Endothelial cell of umbilical vein (primary cell): ENCODE measurements at regions not wholly inside any gene's neighbourhood (a gene's known extent, or its start where the extent isn't known, plus 50 kb on each side); places are given as distances from the start of the nearest gene placed in this dataset.

Experiments used
- BruUV-seq: library from RNA; stranded (reverse); fragments of 400-500 nt; replicated peaks from 2 replicates; lab custom pipeline; 2021; lab: Mats Ljungman, UMichigan
- CTCF ChIA-PET: fragments of 300-600, 350-600 bp; sonication (Branson Sonifier 250); formaldehyde crosslinking; loops from one replicate; lab custom pipeline; 2021; ENCODE audit warnings: antibody characterized with exemption, inconsistent platforms; lab: Charles Lee
- POLR2A ChIA-PET: fragments of 300-600, 350-600 bp; sonication (Branson Sonifier 250); formaldehyde crosslinking; loops from one replicate; lab custom pipeline; 2021; ENCODE audit warnings: antibody characterized with exemption, inconsistent platforms; lab: Charles Lee
- DNase-seq: peaks from one replicate; pipeline ENCODE4 v3.0.0-alpha.2; 2011; ENCODE audit warnings: low read depth, low spot score
- FAIRE-seq: peaks from 2 replicates; lab custom pipeline; 2011; peaks lifted over from hg19 to GRCh38; lab: Jason Lieb, UNC
- H2AFZ ChIP-seq: 2 replicates; pipeline ENCODE4 v1.6.0; 2012; ENCODE audit warnings: low read depth, low read length, control low read depth, inconsistent platforms
- H3K27ac ChIP-seq: 2 replicates; pipeline ENCODE4 v1.5.1; 2011; ENCODE audit warnings: low read depth, mild to moderate bottlenecking, control low read depth, low read length, moderate library complexity; ENCODE audit not compliant: insufficient read depth
- H3K27me3 ChIP-seq, 2 experiments: 2 replicates each; pipeline versions ENCODE4 v1.6.0 to v1.6.1; 2011; ENCODE audit warnings: low read length in 2 of 2, mixed read lengths in 1 of 2; ENCODE audit not compliant: control insufficient read depth in 2 of 2, insufficient read depth in 2 of 2
- H3K36me3 ChIP-seq, 2 experiments: 2 replicates in 1 of 2; 3 replicates in 1 of 2; pipeline ENCODE4 v1.5.1; 2011; ENCODE audit warnings: low read length in 2 of 2, mild to moderate bottlenecking in 1 of 2, moderate library complexity in 1 of 2; ENCODE audit not compliant: control insufficient read depth in 2 of 2, insufficient read depth in 2 of 2; ENCODE audit errors: extremely low read depth in 1 of 2
- H3K4me1 ChIP-seq: 3 replicates; pipeline ENCODE4 v1.5.1; 2011; ENCODE audit warnings: mild to moderate bottlenecking, low read length; ENCODE audit not compliant: control insufficient read depth, insufficient read depth; ENCODE audit errors: extremely low read depth
- H3K4me2 ChIP-seq: 2 replicates; pipeline ENCODE4 v1.6.1; 2011; ENCODE audit warnings: low read length, control low read depth, mixed read lengths; ENCODE audit not compliant: insufficient read depth
- H3K4me3 ChIP-seq, 3 experiments: fragments of 200-600 bp in 1 of 3; sonication (generic), shearing (Covaris generic) in 1 of 3; replicated peaks in 1 of 3; 2 replicates each; pipeline ENCODE4 v1.5.1; 2011 to 2016; ENCODE audit warnings: control low read depth in 3 of 3, low read length in 3 of 3, mild to moderate bottlenecking in 2 of 3, inconsistent platforms in 1 of 3, low read depth in 1 of 3, moderate library complexity in 1 of 3; ENCODE audit not compliant: insufficient read depth in 1 of 3
- H3K79me2 ChIP-seq: 2 replicates; pipeline ENCODE4 v1.6.0; 2012; ENCODE audit warnings: low read length, inconsistent platforms; ENCODE audit not compliant: control insufficient read depth, insufficient read depth
- H3K9ac ChIP-seq: replicated peaks from 2 replicates; pipeline ENCODE3; 2011; ENCODE audit warnings: low read length, control low read depth; ENCODE audit not compliant: insufficient read depth; ENCODE audit errors: extremely low read depth
- H3K9me1 ChIP-seq: replicated peaks from 3 replicates; pipeline ENCODE4 v1.6.0; 2011; ENCODE audit warnings: mild to moderate bottlenecking, low read length; ENCODE audit not compliant: control insufficient read depth, insufficient read depth; ENCODE audit errors: extremely low read depth
- H3K9me3 ChIP-seq: replicated peaks from 2 replicates; pipeline ENCODE4 v1.5.1; 2012; ENCODE audit warnings: low read length, inconsistent platforms; ENCODE audit not compliant: control insufficient read depth, insufficient read depth
- H4K20me1 ChIP-seq: replicated peaks from 2 replicates; pipeline ENCODE3; 2011; ENCODE audit warnings: mild to moderate bottlenecking, low read length; ENCODE audit not compliant: control insufficient read depth, insufficient read depth; ENCODE audit errors: extremely low read depth
- FOS ChIP-seq: IDR thresholded peaks from 2 replicates; pipeline ENCODE4 v1.6.1; 2011; ENCODE audit warnings: mild to moderate bottlenecking, low read length, moderate library complexity, borderline replicate concordance; ENCODE audit not compliant: insufficient read depth
- JUN ChIP-seq: IDR thresholded peaks from 2 replicates; pipeline ENCODE4 v1.6.1; 2011; ENCODE audit warnings: borderline replicate concordance, low read depth; ENCODE audit not compliant: insufficient read length, insufficient read depth
- POLR2AphosphoS5 ChIP-seq: IDR thresholded peaks from 2 replicates; pipeline ENCODE4 v1.6.1; 2012; ENCODE audit warnings: low read depth, mild to moderate bottlenecking, control low read depth, low read length, moderate library complexity; ENCODE audit not compliant: insufficient read depth
- dilution Hi-C: fragments of 300-500 bp; cut with MboI; formaldehyde crosslinking; loops from one replicate; pipeline ENCODE4 v1.15.0; 2019; ENCODE audit warnings: low sequenced_read_pairs; ENCODE audit not compliant: extremely low pct_ligation_motif_present
- intact Hi-C: fragments of 100-400 bp; cut with micrococcal nuclease; formaldehyde crosslinking; loops from one replicate; pipeline ENCODE4 v1.10.0; 2022
- TF ChIP-seq, protein P1 (sequence below), 2 donors: IDR thresholded peaks; 1 replicate in 1 of 2; 2 replicates in 1 of 2; pipeline ENCODE4 v1.5.1; 2011; ENCODE audit warnings: low read length in 2 of 2, mild to moderate bottlenecking in 2 of 2, moderate library complexity in 2 of 2, control low read depth in 1 of 2, inconsistent platforms in 1 of 2, low read depth in 1 of 2; ENCODE audit not compliant: insufficient read depth in 1 of 2; ENCODE audit errors: extremely low read depth in 1 of 2

DNA sequence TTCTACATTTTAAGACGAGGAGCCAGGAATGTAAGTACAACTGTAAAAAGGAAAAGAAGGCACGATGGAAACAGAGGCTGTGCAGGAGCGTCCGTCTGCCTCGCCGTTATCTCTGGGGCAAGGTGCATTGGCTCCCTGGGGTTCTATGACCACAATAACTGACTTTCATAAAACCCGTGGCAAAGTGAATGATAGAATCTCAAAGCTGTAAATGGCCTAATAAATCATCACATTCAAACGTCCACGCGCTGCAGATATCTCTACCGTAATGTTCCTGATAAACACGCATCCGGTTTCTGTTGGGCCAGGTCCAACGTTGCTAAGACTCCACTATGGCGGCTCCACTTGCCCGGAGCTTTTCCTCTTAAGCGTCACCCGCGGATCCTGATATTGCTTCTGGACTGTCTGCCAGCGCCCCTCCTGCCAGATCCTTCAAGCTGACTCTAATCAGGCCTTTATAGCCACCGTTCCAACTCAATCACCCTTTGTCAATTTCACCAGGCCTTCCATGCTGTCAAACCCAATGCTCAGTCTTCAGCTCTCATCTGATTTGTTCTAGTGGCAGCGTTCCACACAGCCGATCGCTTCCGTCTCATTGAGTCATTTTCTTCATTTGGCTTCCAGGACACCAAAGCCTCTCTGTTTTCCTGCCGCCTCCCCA is 265.6 kb upstream of the FOXK1 start:
- H3K9me3 ChIP-seq, result peaks cover 2% of the 10 kb centered on the region
- BruUV-seq, result no TSS peak
- H3K27me3 ChIP-seq, result no peaks in the 10 kb centered on the region
- no peaks in the 10 kb centered on the region for H3K36me3 ChIP-seq
- H3K4me3 ChIP-seq, result no peak overlapping the region
- intact Hi-C loops (no loop called here), dilution Hi-C loops (no loop called here)
- no peaks in the 10 kb centered on the region for H3K4me1 ChIP-seq
- H3K27ac ChIP-seq, result no peak overlapping the region
- no peak for DNase-seq
- no peaks in the 10 kb centered on the region for H3K79me2 ChIP-seq
- TF ChIP-seq FOS, result no peak
- ChIA-PET POLR2A (no interaction called here), CTCF (no interaction called here)
- H3K9ac ChIP-seq, result no peak overlapping the region
- no peak for FAIRE-seq
- H3K9me1 ChIP-seq, result no peaks in the 10 kb centered on the region
- no peak overlapping the region for H2AFZ ChIP-seq
- H4K20me1 ChIP-seq, result no peaks in the 10 kb centered on the region
- H3K4me2 ChIP-seq, result no peak overlapping the region

DNA sequence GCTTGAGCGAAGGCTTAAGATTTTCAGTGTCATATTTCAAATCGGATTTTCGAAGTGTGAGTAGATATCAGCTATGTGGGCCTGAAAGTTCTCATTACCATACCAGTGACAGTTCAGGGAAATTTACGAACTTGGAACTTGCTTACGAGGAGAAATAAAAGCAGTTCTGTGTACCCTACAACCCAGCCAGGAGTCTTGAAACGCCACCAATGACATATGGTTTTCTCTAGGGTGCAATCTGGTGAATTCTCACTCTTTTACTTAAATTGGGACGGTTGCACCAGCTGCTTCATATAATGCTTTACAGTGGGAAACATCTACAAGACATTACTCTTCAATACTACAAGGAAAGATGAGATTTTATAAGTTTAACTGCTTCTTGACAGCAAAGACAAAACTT is 253.6 kb upstream of the FOXK1 start:
- intact Hi-C loops (no loop called here), dilution Hi-C loops (no loop called here)
- Histone ChIP-seq H3K79me2 (no peaks in the 10 kb centered on the region), H3K4me1 (no peaks in the 10 kb centered on the region), H3K9ac (no peak overlapping the region), H4K20me1 (no peaks in the 10 kb centered on the region), H3K27ac (no peak overlapping the region), H3K27me3 (no peaks in the 10 kb centered on the region), H3K4me3 (no peak overlapping the region), H3K9me3 (peaks cover 3% of the 10 kb centered on the region), H2AFZ (no peak overlapping the region), H3K4me2 (no peak overlapping the region), H3K9me1 (no peaks in the 10 kb centered on the region), H3K36me3 (no peaks in the 10 kb centered on the region)
- ChIA-PET POLR2A (no interaction called here), CTCF (no interaction called here)
- no TSS peak for BruUV-seq
- TF ChIP-seq JUN, result no peak
- TF ChIP-seq POLR2AphosphoS5, result no peak
- TF ChIP-seq, protein P1, sequence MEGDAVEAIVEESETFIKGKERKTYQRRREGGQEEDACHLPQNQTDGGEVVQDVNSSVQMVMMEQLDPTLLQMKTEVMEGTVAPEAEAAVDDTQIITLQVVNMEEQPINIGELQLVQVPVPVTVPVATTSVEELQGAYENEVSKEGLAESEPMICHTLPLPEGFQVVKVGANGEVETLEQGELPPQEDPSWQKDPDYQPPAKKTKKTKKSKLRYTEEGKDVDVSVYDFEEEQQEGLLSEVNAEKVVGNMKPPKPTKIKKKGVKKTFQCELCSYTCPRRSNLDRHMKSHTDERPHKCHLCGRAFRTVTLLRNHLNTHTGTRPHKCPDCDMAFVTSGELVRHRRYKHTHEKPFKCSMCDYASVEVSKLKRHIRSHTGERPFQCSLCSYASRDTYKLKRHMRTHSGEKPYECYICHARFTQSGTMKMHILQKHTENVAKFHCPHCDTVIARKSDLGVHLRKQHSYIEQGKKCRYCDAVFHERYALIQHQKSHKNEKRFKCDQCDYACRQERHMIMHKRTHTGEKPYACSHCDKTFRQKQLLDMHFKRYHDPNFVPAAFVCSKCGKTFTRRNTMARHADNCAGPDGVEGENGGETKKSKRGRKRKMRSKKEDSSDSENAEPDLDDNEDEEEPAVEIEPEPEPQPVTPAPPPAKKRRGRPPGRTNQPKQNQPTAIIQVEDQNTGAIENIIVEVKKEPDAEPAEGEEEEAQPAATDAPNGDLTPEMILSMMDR (IDR thresholded peaks at IDR 0.05; ENCODE audit: extremely low read depth in 1 of 2, insufficient read depth in 1 of 2, low read depth in 1 of 2, low read length in 2 of 2), result no peak
- no peak for FAIRE-seq
- DNase-seq, result no peak
